Cardiac muscle cell (in vitro differentiated cells and primary cell): ENCODE measurements at regions not wholly inside any gene's neighbourhood (a gene's known extent, or its start where the extent isn't known, plus 50 kb on each side); places are given as distances from the start of the nearest gene placed in this dataset.

ENCODE experiments used
- DNase-seq, 2 donors: peaks; one replicate each; pipeline versions ENCODE4 v3.0.0 to v3.0.0-alpha.2; 2010 to 2017; ENCODE audit warnings: low read depth in 1 of 2, low spot score in 1 of 2
- H3K27ac ChIP-seq: fragments of 200-600 bp; sonication (generic); 2 replicates; pipeline ENCODE4 v1.5.1; 2016
- H3K27me3 ChIP-seq: fragments of 200-600 bp; sonication (generic); 2 replicates; pipeline ENCODE4 v1.6.0; 2016; ENCODE audit warnings: control low read depth
- H3K36me3 ChIP-seq: fragments of 200-600 bp; sonication (generic); 2 replicates; pipeline ENCODE4 v1.5.1; 2016; ENCODE audit warnings: control low read depth
- H3K4me1 ChIP-seq: fragments of 200-600 bp; sonication (generic); 2 replicates; pipeline ENCODE4 v1.8.1; 2017; ENCODE audit warnings: low read depth, mild to moderate bottlenecking, mixed run types
- H3K4me3 ChIP-seq: fragments of 200-600 bp; sonication (generic); 2 replicates; pipeline ENCODE4 v1.5.1; 2016; ENCODE audit warnings: mild to moderate bottlenecking
- H3K9me3 ChIP-seq: fragments of 200-600 bp; sonication (generic); 2 replicates; pipeline ENCODE4 v1.5.1; 2017; ENCODE audit warnings: low read depth, mild to moderate bottlenecking, control low read depth
- TF ChIP-seq, protein P1 (sequence below): IDR thresholded peaks from 2 replicates; pipeline ENCODE4 v1.5.1; 2012; ENCODE audit warnings: low read depth, mild to moderate bottlenecking, low read length

DNA sequence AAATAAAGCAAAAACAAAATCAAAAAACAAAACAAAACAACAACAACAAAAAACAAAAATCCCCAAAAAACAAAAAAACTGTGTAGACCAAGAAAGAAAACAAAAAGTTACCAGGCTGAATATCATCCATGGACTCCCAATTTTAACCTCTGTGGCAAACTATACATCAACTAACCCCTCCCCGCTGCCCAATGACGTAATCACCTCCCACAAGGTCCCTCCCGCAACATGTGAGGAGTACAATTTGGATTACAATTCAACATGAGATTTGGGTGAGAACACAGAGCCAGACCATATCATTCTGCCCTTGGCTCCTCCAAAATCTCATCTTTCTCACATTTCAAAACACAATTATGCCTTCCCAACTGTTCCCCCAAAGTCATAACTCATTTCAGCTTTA lies 179.8 kb downstream of the DERA start:
- H3K9me3 ChIP-seq: no peaks in the 10 kb centered on the region
- H3K27me3 ChIP-seq: no peaks in the 10 kb centered on the region
- H3K27ac ChIP-seq: no peak overlapping the region
- TF ChIP-seq, protein P1, sequence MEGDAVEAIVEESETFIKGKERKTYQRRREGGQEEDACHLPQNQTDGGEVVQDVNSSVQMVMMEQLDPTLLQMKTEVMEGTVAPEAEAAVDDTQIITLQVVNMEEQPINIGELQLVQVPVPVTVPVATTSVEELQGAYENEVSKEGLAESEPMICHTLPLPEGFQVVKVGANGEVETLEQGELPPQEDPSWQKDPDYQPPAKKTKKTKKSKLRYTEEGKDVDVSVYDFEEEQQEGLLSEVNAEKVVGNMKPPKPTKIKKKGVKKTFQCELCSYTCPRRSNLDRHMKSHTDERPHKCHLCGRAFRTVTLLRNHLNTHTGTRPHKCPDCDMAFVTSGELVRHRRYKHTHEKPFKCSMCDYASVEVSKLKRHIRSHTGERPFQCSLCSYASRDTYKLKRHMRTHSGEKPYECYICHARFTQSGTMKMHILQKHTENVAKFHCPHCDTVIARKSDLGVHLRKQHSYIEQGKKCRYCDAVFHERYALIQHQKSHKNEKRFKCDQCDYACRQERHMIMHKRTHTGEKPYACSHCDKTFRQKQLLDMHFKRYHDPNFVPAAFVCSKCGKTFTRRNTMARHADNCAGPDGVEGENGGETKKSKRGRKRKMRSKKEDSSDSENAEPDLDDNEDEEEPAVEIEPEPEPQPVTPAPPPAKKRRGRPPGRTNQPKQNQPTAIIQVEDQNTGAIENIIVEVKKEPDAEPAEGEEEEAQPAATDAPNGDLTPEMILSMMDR: no peak
- DNase-seq: no peak
- H3K36me3 ChIP-seq: no peaks in the 10 kb centered on the region
- no peak overlapping the region for H3K4me3 ChIP-seq
- no peaks in the 10 kb centered on the region for H3K4me1 ChIP-seq

DNA sequence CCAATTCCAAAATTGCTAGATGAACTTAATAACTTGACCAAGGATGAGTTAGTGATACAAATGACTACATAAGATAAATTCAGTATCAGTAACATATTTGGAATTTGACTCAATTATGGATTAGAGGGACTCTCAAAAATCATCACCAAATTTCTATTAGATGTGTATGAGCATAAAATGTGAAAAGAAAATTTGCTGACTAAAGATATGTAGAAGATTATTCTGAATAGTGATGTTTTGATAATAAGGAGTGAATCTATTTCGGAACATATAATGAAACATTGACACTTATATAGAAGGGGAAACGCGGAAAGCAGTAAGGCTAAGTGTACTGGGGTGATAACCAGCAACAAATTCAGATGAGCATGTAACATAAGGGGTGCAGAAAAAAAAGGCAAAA lies 177.3 kb downstream of the DERA start:
- no peak for DNase-seq
- TF ChIP-seq, protein P1: no peak
- H3K36me3 ChIP-seq: no peaks in the 10 kb centered on the region
- H3K27me3 ChIP-seq: no peaks in the 10 kb centered on the region
- no peak overlapping the region for H3K4me3 ChIP-seq
- no peaks in the 10 kb centered on the region for H3K9me3 ChIP-seq
- H3K4me1 ChIP-seq: no peaks in the 10 kb centered on the region
- H3K27ac ChIP-seq: no peak overlapping the region
